ENCODE measurements at regions not wholly inside any gene's neighbourhood (a gene's known extent, or its start where the extent isn't known, plus 50 kb on each side); places are given as distances from the start of the nearest gene placed in this dataset.
"Not testable (repeated sequence)": the region's sequence is repeated elsewhere in the genome, so short reads cannot be mapped to it uniquely, and the experiment has no call there.

DNA sequence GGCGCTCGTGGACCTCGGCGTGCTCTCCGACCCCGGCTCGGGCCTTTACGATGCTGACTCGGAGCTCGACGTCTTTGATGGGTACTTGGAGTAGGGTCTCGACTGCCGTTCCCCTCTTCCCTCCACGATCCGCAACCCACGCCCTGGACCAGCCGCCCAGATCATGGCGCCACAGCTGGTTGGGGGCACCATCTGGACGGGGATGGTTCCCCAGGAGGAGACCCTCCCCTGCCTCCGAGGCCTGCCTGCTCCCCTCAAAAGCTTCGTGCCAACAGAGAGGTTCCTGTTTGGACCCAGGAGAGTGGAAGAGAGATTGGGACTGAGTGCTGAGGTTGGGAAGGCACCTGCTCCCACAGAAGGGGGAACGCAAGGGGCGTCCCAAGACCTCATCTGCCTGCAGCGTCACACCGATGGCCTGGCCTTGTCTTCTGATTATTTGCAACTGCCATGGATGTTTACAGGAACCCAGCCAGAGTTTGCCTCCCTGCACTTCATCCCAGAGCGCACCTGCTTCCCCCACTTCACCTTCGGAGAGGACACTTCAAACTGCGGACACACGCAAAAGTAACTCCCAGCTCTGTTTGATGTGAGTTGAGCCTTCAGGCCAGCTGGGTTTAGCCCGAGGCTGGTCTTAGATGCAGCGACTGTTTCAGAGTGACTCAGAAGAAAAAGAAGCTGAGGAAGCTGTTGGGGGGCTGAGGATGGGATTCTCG, 71.2 kb upstream of the NIPA1 start:
- DNase-seq (ENCODE audit: extremely low spot score); POLR2A ChIA-PET; CTCF ChIA-PET: not testable (repeated sequence)
- 0 out of 2 replicates have a peak, but pooled peaks have one; percentile 37 for TF ChIP-seq L3MBTL2 (conservative IDR thresholded peaks at IDR 0.05)

DNA sequence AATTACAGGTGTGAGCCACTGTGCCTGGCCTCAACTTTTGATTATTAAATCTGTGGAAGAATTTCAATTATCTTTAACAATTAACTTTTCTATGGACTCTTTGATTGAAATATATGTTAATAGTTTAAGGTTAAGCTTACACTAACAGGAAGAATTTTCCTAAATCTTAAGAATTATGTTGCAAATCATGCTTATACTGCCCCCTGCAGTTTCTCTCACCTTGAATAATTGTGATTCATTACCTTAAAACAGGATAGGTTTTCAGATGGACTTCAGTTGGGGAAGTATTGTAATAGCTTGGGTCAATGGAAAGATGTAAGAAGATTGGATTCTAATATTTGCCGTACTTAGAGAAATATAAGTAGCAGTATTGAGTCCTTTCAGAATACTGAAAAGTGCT, 66.5 kb upstream of the NIPA1 start:
- CTCF ChIA-PET; DNase-seq (ENCODE audit: extremely low spot score); POLR2A ChIA-PET: not testable (repeated sequence)

DNA sequence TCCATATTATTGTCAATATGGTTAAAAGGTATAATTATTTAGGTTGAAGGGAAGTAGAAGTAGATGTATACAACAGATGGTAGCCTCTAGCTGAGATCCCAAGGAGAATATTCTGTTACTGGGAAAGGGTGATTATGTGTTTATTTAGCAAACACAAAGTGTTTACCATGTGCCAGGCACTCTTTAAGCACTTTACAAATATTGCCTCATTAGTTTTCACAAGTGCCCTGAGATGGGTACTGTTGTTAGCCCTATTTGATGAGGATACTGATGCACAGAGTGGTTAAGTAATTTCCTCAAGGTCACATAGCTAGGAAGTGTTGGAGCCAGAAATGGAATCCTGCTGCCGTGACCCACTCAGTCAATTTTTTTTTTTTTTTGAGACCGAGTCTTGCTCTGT, 60.3 kb upstream of the NIPA1 start:
- DNase-seq (ENCODE audit: extremely low spot score); POLR2A ChIA-PET; CTCF ChIA-PET: not testable (repeated sequence)

DNA sequence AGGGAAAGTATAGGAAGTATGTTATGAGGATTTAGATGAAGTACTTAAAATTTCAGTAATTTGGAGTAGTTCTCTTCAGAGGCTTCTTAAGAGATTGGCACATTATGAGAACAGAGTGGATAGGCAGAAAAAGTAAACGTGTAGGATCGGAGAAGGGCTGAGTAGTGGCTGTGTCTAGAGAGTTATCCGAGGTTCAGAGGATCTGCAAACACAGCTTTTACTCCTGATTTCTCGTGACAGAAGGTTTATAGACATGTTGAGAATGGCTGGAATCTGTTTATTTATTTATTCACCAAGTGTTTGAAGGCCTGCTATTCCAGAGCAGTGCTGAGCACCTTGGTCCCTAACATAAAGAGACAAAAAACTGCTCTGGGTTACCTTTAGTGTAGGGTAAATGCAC, 51.4 kb upstream of the NIPA1 start:
- DNase-seq (ENCODE audit: extremely low spot score); POLR2A ChIA-PET; CTCF ChIA-PET: not testable (repeated sequence)

DNA sequence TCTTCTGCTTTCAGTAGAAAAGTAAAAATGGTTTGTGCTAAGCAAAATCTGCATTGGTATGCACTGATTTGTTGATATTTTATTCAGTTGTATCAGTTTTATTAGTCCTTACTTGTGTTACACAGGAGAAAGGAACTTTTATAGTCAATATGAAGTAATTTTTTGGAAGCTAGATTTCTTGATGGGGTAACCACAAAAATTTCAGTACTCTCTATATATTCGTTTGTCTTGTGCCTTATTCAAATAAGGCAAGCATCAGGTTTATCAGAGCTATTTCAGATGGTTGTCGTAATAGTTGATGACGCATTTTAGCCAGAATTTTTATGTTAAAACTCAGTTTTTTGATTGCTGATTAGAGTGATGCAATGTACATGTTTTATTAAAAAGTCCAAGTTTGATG, 50.7 kb upstream of the NIPA1 start:
- TF ChIP-seq SUZ12 (IDR thresholded peaks at IDR 0.05) (no peak), ELF4 (IDR thresholded peaks at IDR 0.05) (no peak), CTBP1 (IDR thresholded peaks at IDR 0.05; ENCODE audit: borderline replicate concordance) (no peak)
- ChIA-PET POLR2A (no interaction called here), CTCF (no interaction called here)
- DNase-seq (ENCODE audit: extremely low spot score) = no peak

DNA sequence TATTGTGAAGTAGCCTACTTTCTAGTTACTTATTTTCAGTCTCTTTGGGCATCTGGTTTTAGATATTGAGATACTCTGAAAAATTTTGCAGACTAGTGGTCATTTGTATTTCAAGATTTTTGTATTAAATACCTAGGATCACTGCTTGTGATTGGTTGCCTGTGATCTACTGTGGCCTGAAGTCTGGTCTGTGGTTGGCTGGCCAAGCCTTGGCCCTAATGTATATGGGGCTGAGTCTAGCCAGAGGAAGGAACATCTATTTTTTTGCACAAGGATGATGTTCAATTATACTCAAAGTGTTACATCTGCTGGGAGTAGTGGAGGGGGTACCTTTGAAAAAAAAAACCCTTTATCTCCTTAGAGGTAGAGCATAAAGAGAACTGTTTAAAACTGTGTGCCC, 50.2 kb upstream of the NIPA1 start:
- DNase-seq (ENCODE audit: extremely low spot score); CTCF ChIA-PET; POLR2A ChIA-PET: not testable (repeated sequence)

All from HEK293T (cell line).